ENCODE measurements at regions not wholly inside any gene's neighbourhood (a gene's known extent, or its start where the extent isn't known, plus 50 kb on each side); places are given as distances from the start of the nearest gene placed in this dataset.

DNA sequence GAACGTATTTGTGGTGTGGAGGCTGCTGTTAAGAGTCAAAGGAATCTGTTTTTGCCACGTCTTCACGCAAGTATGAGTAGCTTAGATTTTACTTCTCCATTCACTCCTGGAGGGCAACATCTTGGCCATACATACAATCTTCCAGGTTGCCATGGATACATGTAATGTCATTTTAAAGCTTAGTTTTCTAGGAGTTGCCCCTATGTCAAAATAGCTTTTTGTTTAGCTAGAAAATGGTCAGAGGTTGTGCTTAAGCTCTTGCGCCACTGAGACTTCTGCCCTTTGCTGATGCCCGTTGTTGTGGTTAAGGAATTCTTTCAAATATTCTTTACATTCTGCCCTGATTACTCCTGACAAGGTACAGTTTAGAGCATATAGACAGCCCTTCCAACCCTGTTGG, 245.4 kb upstream of the TFPI start:
- no peak for DNase-seq (ENCODE audit: extremely low read depth, insufficient read length)
- no peaks in the 10 kb centered on the region for H3K36me3 ChIP-seq (ENCODE audit: control insufficient read depth, insufficient read depth, low read length)
- H3K27me3 ChIP-seq (replicated peaks; ENCODE audit: control insufficient read depth, insufficient read depth, low read length): no peaks in the 10 kb centered on the region
- TF ChIP-seq, protein P1, sequence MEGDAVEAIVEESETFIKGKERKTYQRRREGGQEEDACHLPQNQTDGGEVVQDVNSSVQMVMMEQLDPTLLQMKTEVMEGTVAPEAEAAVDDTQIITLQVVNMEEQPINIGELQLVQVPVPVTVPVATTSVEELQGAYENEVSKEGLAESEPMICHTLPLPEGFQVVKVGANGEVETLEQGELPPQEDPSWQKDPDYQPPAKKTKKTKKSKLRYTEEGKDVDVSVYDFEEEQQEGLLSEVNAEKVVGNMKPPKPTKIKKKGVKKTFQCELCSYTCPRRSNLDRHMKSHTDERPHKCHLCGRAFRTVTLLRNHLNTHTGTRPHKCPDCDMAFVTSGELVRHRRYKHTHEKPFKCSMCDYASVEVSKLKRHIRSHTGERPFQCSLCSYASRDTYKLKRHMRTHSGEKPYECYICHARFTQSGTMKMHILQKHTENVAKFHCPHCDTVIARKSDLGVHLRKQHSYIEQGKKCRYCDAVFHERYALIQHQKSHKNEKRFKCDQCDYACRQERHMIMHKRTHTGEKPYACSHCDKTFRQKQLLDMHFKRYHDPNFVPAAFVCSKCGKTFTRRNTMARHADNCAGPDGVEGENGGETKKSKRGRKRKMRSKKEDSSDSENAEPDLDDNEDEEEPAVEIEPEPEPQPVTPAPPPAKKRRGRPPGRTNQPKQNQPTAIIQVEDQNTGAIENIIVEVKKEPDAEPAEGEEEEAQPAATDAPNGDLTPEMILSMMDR (IDR thresholded peaks at IDR 0.05; ENCODE audit: insufficient read depth, low read length, poor library complexity, severe bottlenecking): no peak
- H3K4me3 ChIP-seq (replicated peaks; ENCODE audit: low read depth, low read length): no peak overlapping the region

DNA sequence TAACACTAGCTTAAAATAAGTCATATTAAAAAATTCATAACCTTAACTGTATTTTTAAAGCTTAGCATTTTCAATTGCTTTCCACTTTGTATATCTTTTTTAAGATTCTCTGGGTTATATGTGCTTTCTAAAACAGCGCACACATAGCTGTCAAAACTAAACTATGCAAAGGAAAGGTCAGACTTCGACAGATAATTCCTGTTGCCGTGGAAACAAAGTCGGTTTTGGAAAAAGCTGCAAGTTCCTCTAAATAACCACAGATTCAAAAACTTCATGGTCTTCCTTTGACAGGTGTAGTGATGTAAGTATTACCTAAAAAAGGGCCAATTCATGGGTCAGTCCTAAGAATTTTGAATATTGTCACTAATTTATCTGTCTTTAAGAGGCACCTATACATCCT, 249.6 kb upstream of the TFPI start:
- TF ChIP-seq, protein P1 (IDR thresholded peaks at IDR 0.05; ENCODE audit: insufficient read depth, low read length, poor library complexity, severe bottlenecking): no peak
- Histone ChIP-seq H3K4me3 (replicated peaks; ENCODE audit: low read depth, low read length) (no peak overlapping the region), H3K36me3 (ENCODE audit: control insufficient read depth, insufficient read depth, low read length) (no peaks in the 10 kb centered on the region), H3K27me3 (replicated peaks; ENCODE audit: control insufficient read depth, insufficient read depth, low read length) (no peaks in the 10 kb centered on the region)
- DNase-seq (ENCODE audit: extremely low read depth, insufficient read length): no peak

DNA sequence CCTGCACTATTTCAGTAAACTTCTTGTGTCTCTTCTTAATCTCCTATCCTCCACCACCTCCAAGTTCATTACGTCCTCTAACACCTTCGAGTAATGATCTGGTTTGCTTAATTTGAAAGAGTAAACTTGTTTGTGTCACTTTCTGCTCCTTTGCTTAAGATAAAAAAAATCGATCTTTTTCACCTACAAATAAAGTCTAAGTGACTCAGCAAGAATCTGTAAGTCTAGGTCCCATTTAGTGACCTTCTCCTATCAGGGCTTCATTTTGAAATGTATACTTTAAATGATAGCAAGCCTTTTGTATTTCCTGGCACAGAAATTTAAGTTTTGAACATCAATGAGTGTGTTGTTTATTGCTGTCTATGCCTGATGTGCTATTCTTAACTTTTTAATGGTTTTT, 260.9 kb upstream of the TFPI start:
- H3K27me3 ChIP-seq (replicated peaks; ENCODE audit: control insufficient read depth, insufficient read depth, low read length): no peaks in the 10 kb centered on the region
- no peak for DNase-seq (ENCODE audit: extremely low read depth, insufficient read length)
- no peaks in the 10 kb centered on the region for H3K36me3 ChIP-seq (ENCODE audit: control insufficient read depth, insufficient read depth, low read length)
- H3K4me3 ChIP-seq (replicated peaks; ENCODE audit: low read depth, low read length): no peak overlapping the region
- TF ChIP-seq, protein P1 (IDR thresholded peaks at IDR 0.05; ENCODE audit: insufficient read depth, low read length, poor library complexity, severe bottlenecking): no peak

DNA sequence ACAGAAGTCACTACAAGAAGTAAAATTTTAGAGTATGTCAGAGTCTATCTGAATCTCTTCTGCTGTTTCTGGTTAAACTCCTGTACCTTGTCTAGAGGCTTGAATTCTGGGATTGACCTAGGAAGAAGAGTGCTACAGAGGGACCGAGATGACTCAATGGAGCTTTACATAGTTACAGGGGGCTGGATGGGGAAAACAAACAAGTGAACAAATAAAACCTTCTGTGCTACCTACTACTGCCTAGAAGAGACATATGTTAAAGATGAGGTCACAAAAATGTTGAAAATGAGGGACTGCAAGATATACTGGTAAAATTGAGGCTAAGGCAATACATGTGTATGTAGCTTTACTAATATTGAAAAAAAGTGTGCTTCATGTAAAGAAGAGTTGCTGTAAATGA, 265.4 kb upstream of the TFPI start:
- DNase-seq (ENCODE audit: extremely low read depth, insufficient read length): no peak
- TF ChIP-seq, protein P1 (IDR thresholded peaks at IDR 0.05; ENCODE audit: insufficient read depth, low read length, poor library complexity, severe bottlenecking): no peak

DNA sequence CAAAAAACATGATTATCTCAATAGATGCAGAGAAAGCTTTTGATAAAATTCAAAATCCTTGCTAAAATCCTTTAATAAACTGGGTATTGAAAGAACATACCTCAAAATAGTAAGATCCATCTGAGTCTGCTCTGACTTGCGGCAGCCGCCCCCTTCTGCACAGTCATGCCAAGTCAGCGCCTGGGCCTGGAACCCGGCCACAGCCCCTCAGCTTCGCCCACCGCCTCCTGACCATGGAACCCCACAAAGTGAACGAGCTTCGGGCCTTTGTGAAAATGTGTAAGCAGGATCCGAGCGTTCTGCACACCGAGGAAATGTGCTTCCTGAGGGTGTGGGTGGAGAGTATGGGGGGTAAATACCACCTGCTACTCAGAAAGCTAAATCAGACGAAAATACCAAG, 270.9 kb upstream of the TFPI start:
- H3K36me3 ChIP-seq (ENCODE audit: control insufficient read depth, insufficient read depth, low read length): no peaks in the 10 kb centered on the region
- no peak overlapping the region for H3K4me3 ChIP-seq (replicated peaks; ENCODE audit: low read depth, low read length)
- no peaks in the 10 kb centered on the region for H3K27me3 ChIP-seq (replicated peaks; ENCODE audit: control insufficient read depth, insufficient read depth, low read length)
- DNase-seq (ENCODE audit: extremely low read depth, insufficient read length): no peak
- TF ChIP-seq, protein P1 (IDR thresholded peaks at IDR 0.05; ENCODE audit: insufficient read depth, low read length, poor library complexity, severe bottlenecking): no peak

More for the DNA sequence above, 265.4 kb upstream of the TFPI start:
- Histone ChIP-seq H3K27me3 (replicated peaks; ENCODE audit: control insufficient read depth, insufficient read depth, low read length) (no peaks in the 10 kb centered on the region), H3K36me3 (ENCODE audit: control insufficient read depth, insufficient read depth, low read length) (no peaks in the 10 kb centered on the region), H3K4me3 (replicated peaks; ENCODE audit: low read depth, low read length) (no peak overlapping the region)

DNA sequence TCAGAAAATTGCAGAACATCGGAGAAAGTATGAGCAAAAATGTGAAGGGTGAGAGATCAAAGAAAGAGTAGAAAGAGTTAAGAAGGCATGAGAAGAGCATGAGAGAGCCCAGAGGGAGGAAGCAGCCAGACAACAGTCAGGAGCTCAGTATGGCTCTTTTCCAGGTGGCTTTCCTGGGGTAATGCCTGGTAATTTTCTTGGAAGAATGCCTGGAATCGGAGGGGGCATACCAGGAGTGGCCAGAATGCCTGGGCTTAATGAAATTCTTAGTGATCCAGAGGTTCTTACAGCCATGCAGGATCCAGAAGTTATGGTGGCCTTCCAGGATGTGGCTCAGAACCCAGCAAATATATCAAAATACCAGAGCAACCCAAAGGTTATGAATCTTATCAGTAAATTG, 271.8 kb upstream of the TFPI start:
- no peak for DNase-seq (ENCODE audit: extremely low read depth, insufficient read length)
- TF ChIP-seq, protein P1 (IDR thresholded peaks at IDR 0.05; ENCODE audit: insufficient read depth, low read length, poor library complexity, severe bottlenecking): no peak

More for the DNA sequence above, 271.8 kb upstream of the TFPI start:
- Histone ChIP-seq H3K4me3 (replicated peaks; ENCODE audit: low read depth, low read length) (no peak overlapping the region), H3K36me3 (ENCODE audit: control insufficient read depth, insufficient read depth, low read length) (no peaks in the 10 kb centered on the region), H3K27me3 (replicated peaks; ENCODE audit: control insufficient read depth, insufficient read depth, low read length) (no peaks in the 10 kb centered on the region)
